Liver (tissue), 7 donors: ENCODE measurements at regions not wholly inside any gene's neighbourhood (a gene's known extent, or its start where the extent isn't known, plus 50 kb on each side); places are given as distances from the start of the nearest gene placed in this dataset.

ENCODE experiments used
- DNase-seq: peaks from one replicate; pipeline ENCODE4 v3.0.0-alpha.2; 2017; ENCODE audit warnings: low spot score
- H3K27ac ChIP-seq, 2 donors: one replicate each; pipeline ENCODE4 v1.7.0; 2013; ENCODE audit warnings: inconsistent platforms in 2 of 2, low read length in 2 of 2, control low read depth in 1 of 2, low read depth in 1 of 2, mild to moderate bottlenecking in 1 of 2
- H3K27me3 ChIP-seq, 4 donors: one replicate each; pipeline versions ENCODE4 v1.6.1 to v1.7.0; 2013; ENCODE audit warnings: low read length in 3 of 4, inconsistent platforms in 1 of 4, mild to moderate bottlenecking in 1 of 4, moderate library complexity in 1 of 4; ENCODE audit not compliant: control insufficient read depth in 4 of 4, insufficient read depth in 4 of 4
- H3K36me3 ChIP-seq, 4 donors: one replicate each; pipeline versions ENCODE4 v1.6.1 to v1.7.0; 2013; ENCODE audit warnings: low read length in 3 of 4, mild to moderate bottlenecking in 3 of 4, low read depth in 1 of 4, moderate library complexity in 1 of 4; ENCODE audit not compliant: control insufficient read depth in 4 of 4, insufficient read depth in 3 of 4
- H3K4me1 ChIP-seq, 4 donors: one replicate each; pipeline versions ENCODE4 v1.6.1 to v1.7.0; 2013; ENCODE audit warnings: low read length in 3 of 4, mild to moderate bottlenecking in 3 of 4, moderate library complexity in 1 of 4; ENCODE audit not compliant: control insufficient read depth in 4 of 4, insufficient read depth in 4 of 4
- H3K4me3 ChIP-seq, 3 donors: one replicate each; pipeline versions ENCODE4 v1.6.1 to v1.7.0; 2013; ENCODE audit warnings: low read length in 3 of 3, control low read depth in 1 of 3, low read depth in 1 of 3, mild to moderate bottlenecking in 1 of 3
- H3K9ac ChIP-seq, 2 donors: one replicate each; pipeline ENCODE4 v1.7.0; 2013; ENCODE audit warnings: low read length in 2 of 2, mild to moderate bottlenecking in 2 of 2, moderate library complexity in 2 of 2, control low read depth in 1 of 2, low read depth in 1 of 2
- H3K9me3 ChIP-seq, 4 donors: one replicate each; pipeline versions ENCODE4 v1.6.1 to v1.7.0; 2013; ENCODE audit warnings: low read length in 3 of 4; ENCODE audit not compliant: control insufficient read depth in 4 of 4
- ATF3 ChIP-seq: IDR thresholded peaks from 2 replicates; pipeline ENCODE4 v1.6.1; 2016; ENCODE audit warnings: antibody characterized with exemption
- CTCF ChIP-seq: fragments of 150-350 bp; IDR thresholded peaks from 2 replicates; pipeline ENCODE4 v1.5.1; 2017; ENCODE audit warnings: improper control_type of control experiment, low read depth, low read length; ENCODE audit not compliant: missing input control
- EGR1 ChIP-seq, 2 donors: IDR thresholded peaks; 2 replicates each; pipeline ENCODE4 v1.6.1; 2016 to 2018; ENCODE audit warnings: antibody characterized with exemption in 2 of 2, low read depth in 2 of 2
- FOXA1 ChIP-seq: IDR thresholded peaks from 2 replicates; pipeline ENCODE4 v1.6.1; 2016; ENCODE audit warnings: antibody characterized with exemption
- FOXA2 ChIP-seq: IDR thresholded peaks from 2 replicates; pipeline ENCODE4 v1.6.1; 2016; ENCODE audit warnings: antibody characterized with exemption
- GABPA ChIP-seq, 2 donors: IDR thresholded peaks in 1 of 2; conservative IDR thresholded peaks in 1 of 2; 2 replicates each; pipeline ENCODE4 v1.6.1; 2016; ENCODE audit warnings: antibody characterized with exemption in 2 of 2, mild to moderate bottlenecking in 1 of 2, moderate library complexity in 1 of 2
- HNF4A ChIP-seq, 2 donors: conservative IDR thresholded peaks; 2 replicates each; pipeline ENCODE4 v1.6.1; 2016; ENCODE audit warnings: antibody characterized with exemption in 2 of 2, mild to moderate bottlenecking in 2 of 2
- HNF4G ChIP-seq: IDR thresholded peaks from 2 replicates; pipeline ENCODE4 v1.6.1; 2016; ENCODE audit warnings: antibody characterized with exemption
- JUND ChIP-seq, 2 donors: IDR thresholded peaks; 2 replicates each; pipeline ENCODE4 v1.6.1; 2016; ENCODE audit warnings: antibody characterized with exemption in 2 of 2
- MAX ChIP-seq: IDR thresholded peaks from 2 replicates; pipeline ENCODE4 v1.6.1; 2016; ENCODE audit warnings: antibody characterized with exemption
- NR2F2 ChIP-seq: IDR thresholded peaks from 2 replicates; pipeline ENCODE4 v1.6.1; 2016; ENCODE audit warnings: antibody characterized with exemption
- RAD21 ChIP-seq, 2 donors: IDR thresholded peaks; 2 replicates each; pipeline ENCODE4 v1.6.1; 2016; ENCODE audit warnings: antibody characterized with exemption in 2 of 2, mild to moderate bottlenecking in 2 of 2
- REST ChIP-seq: IDR thresholded peaks from 2 replicates; pipeline ENCODE4 v1.6.1; 2016; ENCODE audit warnings: antibody characterized with exemption, mild to moderate bottlenecking
- RXRA ChIP-seq, 2 donors: IDR thresholded peaks; 2 replicates each; pipeline ENCODE4 v1.6.1; 2017 to 2018; ENCODE audit warnings: antibody characterized with exemption in 2 of 2, mild to moderate bottlenecking in 1 of 2
- SP1 ChIP-seq: IDR thresholded peaks from 2 replicates; pipeline ENCODE4 v1.6.1; 2018; ENCODE audit warnings: antibody characterized with exemption, mild to moderate bottlenecking
- TAF1 ChIP-seq: conservative IDR thresholded peaks from 2 replicates; pipeline ENCODE4 v1.6.1; 2016; ENCODE audit warnings: antibody characterized with exemption, mild to moderate bottlenecking
- YY1 ChIP-seq: IDR thresholded peaks from 2 replicates; pipeline ENCODE4 v1.6.1; 2016; ENCODE audit warnings: antibody characterized with exemption, mild to moderate bottlenecking
- ZBTB33 ChIP-seq: IDR thresholded peaks from 2 replicates; pipeline ENCODE4 v1.6.1; 2016; ENCODE audit warnings: antibody characterized with exemption
- donor health status: healthy.
- donor health status: healthy.
- donor health status: healthy.
- donor health status: healthy.

- no peak for TF ChIP-seq REST
- TF ChIP-seq RXRA (IDR thresholded peaks at IDR 0.05), result no peak
- no peak for TF ChIP-seq YY1
- no peak for TF ChIP-seq HNF4A (conservative IDR thresholded peaks at IDR 0.05)
- TF ChIP-seq MAX, result no peak
- no peak for TF ChIP-seq ATF3
- TF ChIP-seq HNF4G, result no peak
- TF ChIP-seq TAF1, result no peak
- TF ChIP-seq NR2F2, result no peak
- no peak for TF ChIP-seq FOXA1
Observed at GRCh38 chr4:32564626-32565025, 1844.5 kb downstream of the PCDH7 start (continued).

- TF ChIP-seq GABPA (IDR thresholded peaks at IDR 0.05 in 1 of 2, conservative IDR thresholded peaks at IDR 0.05 in 1 of 2) (no peak), JUND (IDR thresholded peaks at IDR 0.05) (no peak), YY1 (no peak), FOXA2 (no peak), RXRA (IDR thresholded peaks at IDR 0.05) (no peak), EGR1 (IDR thresholded peaks at IDR 0.05; ENCODE audit: low read depth in 2 of 2) (no peak), ATF3 (no peak)
- Histone ChIP-seq H3K4me1 (no peaks in the 10 kb centered on the region), H3K27ac (no peak overlapping the region), H3K9me3 (no peaks in the 10 kb centered on the region), H3K4me3 (no peak overlapping the region), H3K27me3 (no peaks in the 10 kb centered on the region), H3K36me3 (no peaks in the 10 kb centered on the region), H3K9ac (no peak overlapping the region)
- DNase-seq, result no peak
Observed at GRCh38 chr4:32569861-32570260, 1849.7 kb downstream of the PCDH7 start.

GRCh38 chr4:32572366-32572765 lies 1852.2 kb downstream of the PCDH7 start:
- H3K9me3 ChIP-seq, result no peaks in the 10 kb centered on the region
- no peak for DNase-seq
- H3K4me3 ChIP-seq, result no peak overlapping the region
- no peak overlapping the region for H3K9ac ChIP-seq
- H3K36me3 ChIP-seq, result no peaks in the 10 kb centered on the region
- H3K4me1 ChIP-seq, result no peaks in the 10 kb centered on the region
- no peak overlapping the region for H3K27ac ChIP-seq
- H3K27me3 ChIP-seq, result no peaks in the 10 kb centered on the region
- TF ChIP-seq YY1 (no peak), HNF4A (conservative IDR thresholded peaks at IDR 0.05) (no peak), FOXA2 (no peak), SP1 (no peak), GABPA (IDR thresholded peaks at IDR 0.05 in 1 of 2, conservative IDR thresholded peaks at IDR 0.05 in 1 of 2) (no peak), EGR1 (IDR thresholded peaks at IDR 0.05; ENCODE audit: low read depth in 2 of 2) (no peak), RXRA (IDR thresholded peaks at IDR 0.05) (no peak), REST (no peak), RAD21 (IDR thresholded peaks at IDR 0.05) (no peak), CTCF (no peak), JUND (IDR thresholded peaks at IDR 0.05) (no peak), FOXA1 (no peak), TAF1 (no peak), ZBTB33 (no peak), NR2F2 (no peak), ATF3 (no peak)
